ENCODE measurements at regions not wholly inside any gene's neighbourhood (a gene's known extent, or its start where the extent isn't known, plus 50 kb on each side); places are given as distances from the start of the nearest gene placed in this dataset.

DNA sequence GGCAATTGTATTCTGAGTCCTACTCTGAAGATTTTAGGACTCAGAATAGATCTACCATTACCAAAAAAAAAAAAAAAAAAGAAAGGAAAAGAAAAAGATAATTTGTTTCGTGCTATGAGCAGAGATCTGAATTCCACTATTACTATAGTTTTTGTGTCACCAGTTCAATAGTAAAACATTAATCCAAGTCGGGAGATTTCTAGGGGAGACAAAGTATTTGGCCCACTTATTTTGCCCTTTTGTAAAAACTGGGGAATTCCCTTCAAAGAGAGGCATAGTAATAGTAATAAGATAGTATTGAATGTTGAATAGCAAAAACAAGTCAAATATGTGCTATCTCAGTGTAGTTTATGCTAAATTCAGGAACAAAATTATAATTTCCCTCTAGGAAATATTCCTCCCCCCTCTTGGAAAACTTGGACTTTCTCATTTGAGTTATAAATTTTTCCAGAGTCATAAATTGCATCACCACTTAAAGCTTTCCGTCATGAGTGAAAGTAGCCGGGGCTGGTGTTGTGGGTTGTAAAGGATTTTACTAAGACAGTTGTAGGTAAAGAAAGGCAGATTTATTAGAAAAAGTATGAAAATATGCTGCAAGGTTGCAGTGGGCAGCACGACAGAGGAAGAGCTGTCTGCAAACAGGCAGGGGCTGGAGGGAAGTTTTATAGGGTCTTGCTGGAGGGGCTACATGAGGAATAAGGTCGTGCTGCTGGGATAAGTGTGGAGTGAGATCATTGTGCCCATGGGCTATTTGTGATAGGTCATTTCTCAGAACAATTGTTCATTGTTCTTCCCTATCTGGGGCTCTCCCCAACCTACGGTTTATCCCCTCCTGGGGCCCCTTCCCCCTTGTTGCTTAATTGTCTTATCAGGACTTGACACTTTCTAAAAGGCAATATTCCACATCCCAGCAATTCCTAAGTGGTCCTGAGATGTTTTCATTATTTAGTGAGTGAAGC is 1009.9 kb downstream of the PLA2G4A start:
- no peak overlapping the region for H3K4me3 ChIP-seq (ENCODE audit: low read length in 2 of 2)
- no peaks in the 10 kb centered on the region for H3K36me3 ChIP-seq (ENCODE audit: insufficient read depth, low read length)
- Mint-ChIP-seq H3K9me3 (peaks cover 0 to 19% (median 0%) of the 10 kb centered on the region in 8 donors), H3K4me3 (no peak overlapping the region), H3K36me3 (no peaks in the 10 kb centered on the region), H3K27me3 (no peaks in the 10 kb centered on the region), H3K27ac (no peak overlapping the region), H3K4me1 (no peaks in the 10 kb centered on the region)
- intact Hi-C loops (cut with micrococcal nuclease) = no loop called here
- DNase-seq = no peak
- peaks cover 0 to 3% of the 10 kb centered on the region in 2 donors for H3K9me3 ChIP-seq (ENCODE audit: control insufficient read depth in 1 of 2, low read length in 2 of 2)
- CTCF ChIA-PET (ENCODE audit: partially characterized antibody) = no interaction called here
- no peaks in the 10 kb centered on the region for H3K27me3 ChIP-seq (ENCODE audit: insufficient read depth, low read length)
- no peaks in the 10 kb centered on the region for H3K4me1 ChIP-seq (ENCODE audit: insufficient read depth, low read length)
- H3K27ac ChIP-seq (ENCODE audit: low read depth, low read length) = no peak overlapping the region
- POLR2A ChIA-PET (ENCODE audit: partially characterized antibody) = no interaction called here

DNA sequence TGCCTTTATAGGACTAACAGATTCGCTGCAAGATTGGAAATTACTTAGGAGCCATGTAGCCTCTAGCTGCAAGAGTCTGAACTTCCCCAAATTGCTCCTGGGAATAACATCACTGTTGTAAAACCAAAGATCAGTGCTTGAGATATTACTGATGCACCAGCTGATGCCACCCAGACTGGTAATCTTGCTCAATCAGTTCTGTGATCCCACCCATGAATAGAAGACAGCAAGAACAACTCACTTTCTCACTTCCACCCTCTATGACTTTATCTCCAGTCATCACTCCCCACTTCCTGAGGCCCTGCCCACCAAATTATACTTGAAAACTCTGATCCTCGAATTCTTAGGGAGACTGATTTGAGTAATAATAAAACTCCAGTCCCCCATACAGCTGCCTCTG is 1011.1 kb downstream of the PLA2G4A start:
- Histone ChIP-seq H3K9me3 (ENCODE audit: control insufficient read depth in 1 of 2, low read length in 2 of 2) (peaks cover 0 to 3% of the 10 kb centered on the region in 2 donors), H3K4me1 (ENCODE audit: insufficient read depth, low read length) (no peaks in the 10 kb centered on the region), H3K4me3 (ENCODE audit: low read length in 2 of 2) (no peak overlapping the region), H3K36me3 (ENCODE audit: insufficient read depth, low read length) (no peaks in the 10 kb centered on the region), H3K27ac (ENCODE audit: low read depth, low read length) (no peak overlapping the region), H3K27me3 (ENCODE audit: insufficient read depth, low read length) (no peaks in the 10 kb centered on the region)
- H3K9me3 Mint-ChIP-seq = peaks cover 0 to 19% (median 0%) of the 10 kb centered on the region in 8 donors
- no peak for DNase-seq
- POLR2A ChIA-PET (ENCODE audit: partially characterized antibody) = no interaction called here
- CTCF ChIA-PET (ENCODE audit: partially characterized antibody) = no interaction called here
- H3K4me1 Mint-ChIP-seq = no peaks in the 10 kb centered on the region
- H3K27me3 Mint-ChIP-seq = no peaks in the 10 kb centered on the region
- no peak overlapping the region for H3K27ac Mint-ChIP-seq
- intact Hi-C loops (cut with micrococcal nuclease) = no loop called here
- no peaks in the 10 kb centered on the region for H3K36me3 Mint-ChIP-seq
- H3K4me3 Mint-ChIP-seq = no peak overlapping the region

DNA sequence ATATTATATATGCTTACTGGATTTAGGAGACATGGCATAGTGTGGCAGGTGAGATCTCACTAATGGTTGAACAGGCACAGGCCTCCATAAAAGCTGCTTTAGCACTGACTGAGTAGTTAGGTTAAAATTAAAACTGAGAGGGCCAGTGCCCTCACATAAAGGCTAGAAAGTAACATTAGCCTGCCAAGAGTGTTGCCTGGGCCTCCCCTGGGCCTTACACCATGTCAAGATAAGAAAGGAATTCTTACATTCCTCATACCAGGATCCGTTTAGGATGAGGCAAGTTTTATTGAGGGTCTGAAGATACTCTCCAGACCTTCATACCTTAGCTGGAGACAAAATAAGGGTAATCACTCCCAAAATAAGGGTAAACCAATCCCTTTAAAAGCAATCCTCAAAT is 1011.8 kb downstream of the PLA2G4A start:
- Mint-ChIP-seq H3K27ac (no peak overlapping the region), H3K4me1 (no peaks in the 10 kb centered on the region), H3K27me3 (no peaks in the 10 kb centered on the region), H3K9me3 (peaks cover 0 to 19% (median 1%) of the 10 kb centered on the region in 8 donors), H3K4me3 (no peak overlapping the region), H3K36me3 (no peaks in the 10 kb centered on the region)
- Histone ChIP-seq H3K4me3 (ENCODE audit: low read length in 2 of 2) (no peak overlapping the region), H3K27me3 (ENCODE audit: insufficient read depth, low read length) (no peaks in the 10 kb centered on the region), H3K9me3 (ENCODE audit: control insufficient read depth in 1 of 2, low read length in 2 of 2) (peaks cover 0 to 3% of the 10 kb centered on the region in 2 donors), H3K4me1 (ENCODE audit: insufficient read depth, low read length) (no peaks in the 10 kb centered on the region), H3K27ac (ENCODE audit: low read depth, low read length) (no peak overlapping the region), H3K36me3 (ENCODE audit: insufficient read depth, low read length) (no peaks in the 10 kb centered on the region)
- intact Hi-C loops (cut with micrococcal nuclease) = no loop called here
- ChIA-PET POLR2A (ENCODE audit: partially characterized antibody) (no interaction called here), CTCF (ENCODE audit: partially characterized antibody) (no interaction called here)
- no peak for DNase-seq

- Histone ChIP-seq H3K27ac (ENCODE audit: low read depth, low read length) (no peak overlapping the region), H3K4me1 (ENCODE audit: insufficient read depth, low read length) (no peaks in the 10 kb centered on the region), H3K9me3 (ENCODE audit: control insufficient read depth in 1 of 2, low read length in 2 of 2) (peaks cover 0 to 3% of the 10 kb centered on the region in 2 donors), H3K4me3 (ENCODE audit: low read length in 2 of 2) (no peak overlapping the region), H3K27me3 (ENCODE audit: insufficient read depth, low read length) (no peaks in the 10 kb centered on the region), H3K36me3 (ENCODE audit: insufficient read depth, low read length) (no peaks in the 10 kb centered on the region)
- POLR2A ChIA-PET (ENCODE audit: partially characterized antibody) = no interaction called here
- CTCF ChIA-PET (ENCODE audit: partially characterized antibody) = no interaction called here
- H3K27ac Mint-ChIP-seq = no peak overlapping the region
- no peak overlapping the region for H3K4me3 Mint-ChIP-seq
- H3K9me3 Mint-ChIP-seq = peaks cover 0 to 18% (median 3%) of the 10 kb centered on the region in 8 donors
- no peaks in the 10 kb centered on the region for H3K27me3 Mint-ChIP-seq
- no peak for DNase-seq
- no peaks in the 10 kb centered on the region for H3K4me1 Mint-ChIP-seq
- intact Hi-C loops (cut with micrococcal nuclease) = no loop called here
- no peaks in the 10 kb centered on the region for H3K36me3 Mint-ChIP-seq
Observed at GRCh38 chr1:187842406-187843165, 1013.8 kb downstream of the PLA2G4A start.

- Mint-ChIP-seq H3K27ac (no peak overlapping the region), H3K4me1 (no peaks in the 10 kb centered on the region), H3K27me3 (no peaks in the 10 kb centered on the region), H3K4me3 (no peak overlapping the region), H3K36me3 (no peaks in the 10 kb centered on the region), H3K9me3 (peaks cover 0 to 18% (median 4%) of the 10 kb centered on the region in 8 donors)
- CTCF ChIA-PET (ENCODE audit: partially characterized antibody) = no interaction called here
- Histone ChIP-seq H3K4me1 (ENCODE audit: insufficient read depth, low read length) (no peaks in the 10 kb centered on the region), H3K4me3 (ENCODE audit: low read length in 2 of 2) (no peak overlapping the region), H3K36me3 (ENCODE audit: insufficient read depth, low read length) (no peaks in the 10 kb centered on the region), H3K27me3 (ENCODE audit: insufficient read depth, low read length) (no peaks in the 10 kb centered on the region), H3K27ac (ENCODE audit: low read depth, low read length) (no peak overlapping the region), H3K9me3 (ENCODE audit: control insufficient read depth in 1 of 2, low read length in 2 of 2) (peaks cover 0 to 3% of the 10 kb centered on the region in 2 donors)
- no peak for DNase-seq
- POLR2A ChIA-PET (ENCODE audit: partially characterized antibody) = no interaction called here
- intact Hi-C loops (cut with micrococcal nuclease) = no loop called here
Observed at GRCh38 chr1:187844313-187844712, 1015.6 kb downstream of the PLA2G4A start.

DNA sequence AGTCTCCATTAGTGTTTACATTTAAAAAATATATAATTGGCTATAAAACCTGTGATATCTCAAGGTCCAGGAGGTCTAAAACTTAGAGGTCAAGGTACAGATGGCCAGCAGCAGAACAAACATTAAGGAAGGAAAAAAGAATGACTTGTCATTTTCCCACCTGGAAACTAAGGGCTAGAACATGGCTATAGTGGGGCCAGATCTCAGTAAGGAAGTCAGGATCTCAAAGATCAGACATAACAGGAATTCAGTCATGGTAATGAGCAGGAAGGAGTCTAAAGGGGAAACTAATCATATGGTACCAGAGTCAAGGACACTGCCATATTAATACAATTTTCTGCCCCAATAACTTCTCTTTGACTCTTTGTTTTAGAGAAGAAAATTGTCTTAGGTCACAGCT is 1018.8 kb downstream of the PLA2G4A start:
- no peaks in the 10 kb centered on the region for H3K27me3 ChIP-seq (ENCODE audit: insufficient read depth, low read length)
- peaks cover 0 to 3% of the 10 kb centered on the region in 2 donors for H3K9me3 ChIP-seq (ENCODE audit: control insufficient read depth in 1 of 2, low read length in 2 of 2)
- H3K27ac Mint-ChIP-seq = no peak overlapping the region
- no peaks in the 10 kb centered on the region for H3K4me1 ChIP-seq (ENCODE audit: insufficient read depth, low read length)
- no peak overlapping the region for H3K4me3 ChIP-seq (ENCODE audit: low read length in 2 of 2)
- intact Hi-C loops (cut with micrococcal nuclease) = no loop called here
- H3K36me3 Mint-ChIP-seq = no peaks in the 10 kb centered on the region
- no peaks in the 10 kb centered on the region for H3K36me3 ChIP-seq (ENCODE audit: insufficient read depth, low read length)
- H3K27ac ChIP-seq (ENCODE audit: low read depth, low read length) = no peak overlapping the region
- no peaks in the 10 kb centered on the region for H3K4me1 Mint-ChIP-seq
- peaks cover 0 to 15% (median 6%) of the 10 kb centered on the region in 8 donors for H3K9me3 Mint-ChIP-seq
- no peak overlapping the region for H3K4me3 Mint-ChIP-seq
- ChIA-PET POLR2A (ENCODE audit: partially characterized antibody) (no interaction called here), CTCF (ENCODE audit: partially characterized antibody) (no interaction called here)
- H3K27me3 Mint-ChIP-seq = no peaks in the 10 kb centered on the region
- no peak for DNase-seq

- Histone ChIP-seq H3K4me1 (ENCODE audit: insufficient read depth, low read length) (no peaks in the 10 kb centered on the region), H3K4me3 (ENCODE audit: low read length in 2 of 2) (no peak overlapping the region), H3K36me3 (ENCODE audit: insufficient read depth, low read length) (no peaks in the 10 kb centered on the region), H3K27ac (ENCODE audit: low read depth, low read length) (no peak overlapping the region), H3K9me3 (ENCODE audit: control insufficient read depth in 1 of 2, low read length in 2 of 2) (peaks cover 0 to 3% of the 10 kb centered on the region in 2 donors), H3K27me3 (ENCODE audit: insufficient read depth, low read length) (no peaks in the 10 kb centered on the region)
- intact Hi-C loops (cut with micrococcal nuclease) = no loop called here
- CTCF ChIA-PET (ENCODE audit: partially characterized antibody) = no interaction called here
- Mint-ChIP-seq H3K27me3 (no peaks in the 10 kb centered on the region), H3K36me3 (no peaks in the 10 kb centered on the region), H3K27ac (no peak overlapping the region), H3K4me1 (no peaks in the 10 kb centered on the region), H3K4me3 (no peak overlapping the region), H3K9me3 (peaks cover 0 to 15% (median 4%) of the 10 kb centered on the region in 8 donors)
- DNase-seq = no peak
- POLR2A ChIA-PET (ENCODE audit: partially characterized antibody) = no interaction called here
Observed at GRCh38 chr1:187848321-187848720, 1019.6 kb downstream of the PLA2G4A start.
